ENCODE measurements at regions not wholly inside any gene's neighbourhood (a gene's known extent, or its start where the extent isn't known, plus 50 kb on each side); places are given as distances from the start of the nearest gene placed in this dataset.
"Not testable (repeated sequence)": the region's sequence is repeated elsewhere in the genome, so short reads cannot be mapped to it uniquely, and the experiment has no call there.

GRCh38 chr7:52352013-52352981 is 683.1 kb upstream of the POM121L12 start:
- DNase-seq (ENCODE audit: low spot score) = no peak

DNA sequence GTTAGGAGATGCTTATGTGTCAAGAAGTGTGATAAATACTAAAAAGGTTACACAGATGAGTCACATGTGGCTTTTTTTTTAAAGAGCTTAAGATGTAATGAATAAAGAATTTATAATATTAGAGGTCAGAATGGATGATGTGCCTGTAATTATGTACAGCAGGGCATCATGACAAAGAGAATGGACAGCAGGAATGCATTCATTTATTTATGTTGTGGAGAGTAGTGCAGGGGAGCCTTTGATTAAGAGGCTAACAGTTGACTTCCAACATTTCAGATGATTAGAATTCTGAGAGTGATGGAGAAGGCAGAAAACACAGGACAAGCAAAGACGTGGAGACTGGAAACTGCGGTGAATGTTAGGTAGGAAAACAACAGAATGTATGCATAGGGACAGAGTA is 691.4 kb upstream of the POM121L12 start:
- DNase-seq (ENCODE audit: low spot score) = no peak

- DNase-seq (ENCODE audit: low spot score) = no peak
Measured at GRCh38 chr7:52340067-52340466, 695.4 kb upstream of the POM121L12 start.

- DNase-seq (ENCODE audit: low spot score) = not testable (repeated sequence)
Measured at GRCh38 chr7:52328328-52328727, 707.1 kb upstream of the POM121L12 start.

DNA sequence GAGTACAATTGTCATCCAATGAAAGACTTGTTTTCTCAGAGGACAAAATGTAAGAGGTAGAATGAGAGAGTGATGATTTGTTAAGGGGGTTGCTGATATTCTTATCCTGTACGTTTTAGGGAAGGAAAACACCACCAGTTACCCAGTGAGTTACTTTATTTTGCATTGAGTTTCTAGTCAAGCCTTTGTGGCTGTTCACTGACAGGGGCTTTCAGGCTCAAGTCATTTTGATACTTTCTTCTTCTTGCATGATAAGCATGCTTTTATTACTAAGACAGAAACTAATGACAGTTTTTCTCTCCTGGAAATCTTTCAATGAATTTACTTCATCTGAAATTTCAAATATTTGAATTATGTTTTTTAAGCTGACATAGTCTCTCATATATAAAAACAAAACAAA is 710.2 kb upstream of the POM121L12 start:
- peak; percentile 8 for DNase-seq (ENCODE audit: low spot score)

DNA sequence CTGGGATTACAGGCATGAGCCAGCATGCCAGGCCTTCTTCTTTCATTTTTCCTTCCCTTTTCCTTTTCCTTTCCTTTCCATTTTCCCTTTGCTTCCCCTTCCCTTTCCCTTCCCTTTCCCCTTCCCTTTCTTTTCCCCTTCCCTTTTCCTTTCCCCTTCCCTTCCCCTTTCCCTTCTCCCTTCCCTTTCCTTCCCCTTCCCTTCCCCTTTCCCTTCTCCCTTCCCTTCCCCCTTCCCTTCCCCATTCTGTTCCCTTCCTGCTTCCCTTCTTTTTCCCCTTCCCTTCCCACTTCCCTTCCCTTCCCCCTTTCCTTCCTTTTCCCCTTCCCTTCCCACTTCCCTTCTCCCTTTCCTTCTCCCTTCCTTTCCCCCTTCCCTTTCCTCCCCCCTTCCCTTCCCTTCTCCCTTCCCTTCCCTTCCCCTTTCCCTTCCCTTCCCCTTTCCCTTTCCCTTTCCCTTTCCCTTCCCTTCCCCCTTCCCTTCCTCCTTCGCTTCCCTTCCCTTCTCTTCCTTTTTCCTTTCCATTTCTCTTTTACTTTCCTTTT is 712.2 kb upstream of the POM121L12 start:
- no peak for DNase-seq (ENCODE audit: low spot score)

GRCh38 chr7:52320610-52321009 is 714.8 kb upstream of the POM121L12 start:
- no peak for DNase-seq (ENCODE audit: low spot score)

DNA sequence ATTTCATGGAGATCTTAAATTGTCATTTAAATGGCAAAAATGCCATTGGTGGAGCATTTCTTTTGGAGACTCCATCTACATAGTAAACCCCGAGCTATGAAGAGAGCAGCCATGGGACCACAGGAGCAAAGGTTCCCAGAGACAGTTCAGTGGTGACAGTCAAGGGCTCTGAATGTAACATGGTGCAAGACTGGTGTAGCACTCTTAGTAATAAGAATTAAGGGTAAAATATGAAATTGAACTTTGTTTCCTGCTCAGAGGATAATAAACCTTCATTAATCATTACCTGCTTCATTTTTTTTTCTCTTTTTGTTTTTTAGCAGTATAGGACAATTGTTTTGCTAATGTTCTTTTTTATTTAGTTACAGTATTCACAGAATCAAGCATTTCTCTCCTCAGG is 717.5 kb upstream of the POM121L12 start:
- DNase-seq (ENCODE audit: low spot score) = no peak

- DNase-seq (ENCODE audit: low spot score) = no peak
Measured at GRCh38 chr7:52311886-52312285, 723.5 kb upstream of the POM121L12 start.

DNA sequence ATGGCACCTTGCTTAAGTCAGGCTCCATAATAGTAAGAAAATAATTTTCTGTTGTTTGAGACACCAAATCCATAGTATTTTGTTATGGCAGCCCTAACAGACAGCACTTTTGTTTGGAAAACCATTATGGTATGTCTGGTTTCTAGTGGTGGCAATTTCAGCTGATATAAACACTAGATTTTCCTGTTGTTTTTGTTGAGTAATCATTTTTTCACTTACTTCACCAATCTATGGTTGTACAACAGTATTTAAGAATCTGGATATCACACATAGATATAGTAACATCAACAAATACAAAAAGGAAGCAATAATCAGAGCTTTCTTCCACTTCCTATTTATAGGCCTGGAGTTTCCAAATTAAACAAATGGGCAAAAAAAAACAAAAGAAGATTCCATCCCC is 725.8 kb upstream of the POM121L12 start:
- no peak for DNase-seq (ENCODE audit: low spot score)

- DNase-seq (ENCODE audit: low spot score) = no peak
Measured at GRCh38 chr7:52302765-52303520, 732.5 kb upstream of the POM121L12 start.

- DNase-seq (ENCODE audit: low spot score) = no peak
Measured at GRCh38 chr7:52297128-52297527, 738.3 kb upstream of the POM121L12 start.

DNA sequence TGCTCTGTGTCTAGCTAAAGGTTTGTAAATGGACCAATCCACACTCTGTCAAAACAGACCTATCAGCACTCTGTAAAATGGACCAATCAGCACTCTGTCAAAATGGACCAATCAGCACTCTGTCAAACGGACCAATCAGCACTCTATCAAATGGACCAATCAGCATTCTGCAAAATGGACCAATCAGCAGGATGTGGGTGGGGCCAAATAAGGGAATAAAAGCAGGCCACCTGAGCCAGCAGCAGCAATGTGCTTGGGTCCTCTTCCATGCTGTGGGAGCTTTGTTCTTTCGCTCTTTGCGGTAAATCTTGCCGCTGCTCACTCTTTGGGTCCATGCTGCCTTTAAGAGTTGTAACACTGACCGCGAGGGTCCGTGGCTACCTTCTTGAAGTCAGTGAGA is 740.5 kb upstream of the POM121L12 start:
- no peak for DNase-seq (ENCODE audit: low spot score)

DNA sequence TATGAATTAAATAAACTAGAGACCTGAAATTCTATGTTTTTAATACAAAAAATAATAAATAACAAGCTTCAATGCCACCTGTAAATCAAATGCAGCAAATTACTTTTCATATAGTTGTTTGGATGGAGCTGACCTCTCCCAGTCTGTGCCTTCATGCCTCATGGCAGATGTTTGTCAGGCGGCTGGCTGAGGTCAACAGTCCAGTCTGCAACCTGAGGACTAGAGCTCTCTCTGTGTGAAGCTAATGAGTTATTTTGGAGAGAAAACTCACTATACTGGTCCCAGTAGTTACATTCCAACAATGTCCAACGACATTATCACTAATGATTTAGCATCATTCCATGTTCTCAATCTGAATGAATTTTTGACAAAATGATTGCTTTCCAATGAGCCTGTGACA is 746.2 kb upstream of the POM121L12 start:
- DNase-seq (ENCODE audit: low spot score) = no peak

GRCh38 chr7:52287698-52288097 is 747.7 kb upstream of the POM121L12 start:
- DNase-seq (ENCODE audit: low spot score) = no peak

GRCh38 chr7:52285689-52286088 is 749.7 kb upstream of the POM121L12 start:
- no peak for DNase-seq (ENCODE audit: low spot score)

GRCh38 chr7:52283335-52283734 is 752.1 kb upstream of the POM121L12 start:
- DNase-seq (ENCODE audit: low spot score) = no peak

DNA sequence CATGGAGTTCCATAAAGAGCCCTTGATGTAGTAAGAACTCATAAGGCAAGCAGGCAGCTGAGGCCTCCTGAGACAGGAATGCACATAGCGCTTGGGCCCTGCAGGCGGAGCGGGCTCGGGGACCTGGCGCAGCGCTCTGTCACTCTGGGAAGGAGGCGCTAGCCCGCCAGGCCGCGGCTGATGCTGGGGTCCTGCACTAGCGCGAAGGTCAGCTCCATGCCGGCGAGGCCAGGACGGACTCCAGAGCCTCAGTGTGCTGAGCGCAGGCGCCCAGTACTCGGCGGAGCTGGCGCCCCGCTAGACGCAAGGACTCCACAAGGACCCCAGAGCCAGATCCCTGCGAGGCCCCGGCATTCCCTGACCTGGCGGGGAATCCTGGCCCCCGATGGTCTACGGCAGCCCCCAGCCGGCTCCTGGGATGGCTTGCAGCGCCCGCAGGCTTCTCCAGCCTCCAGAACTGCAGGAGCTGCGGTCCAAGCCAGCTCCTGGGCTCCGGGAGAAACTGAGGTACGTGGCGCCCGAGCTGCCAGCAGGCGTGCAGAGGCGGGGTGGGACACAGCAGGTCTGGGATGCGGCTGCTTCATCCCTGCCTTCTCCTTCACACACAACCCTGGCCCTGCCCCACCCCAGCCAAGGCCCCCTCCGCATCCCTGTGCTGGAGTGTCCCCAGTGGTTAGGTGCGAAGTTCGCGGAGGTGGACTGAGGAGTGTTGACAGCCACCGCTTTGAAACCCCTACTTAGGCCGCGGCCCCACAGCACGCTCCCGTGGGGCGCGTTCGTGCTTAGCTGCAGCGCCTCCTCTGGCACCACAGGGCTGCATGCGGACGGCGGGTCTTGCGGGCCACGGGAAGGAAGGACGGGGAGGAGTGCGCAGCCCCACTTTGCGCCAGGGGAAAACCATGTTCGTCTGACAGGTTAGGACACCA is 761.5 kb upstream of the POM121L12 start:
- DNase-seq (ENCODE audit: low spot score) = no peak

GRCh38 chr7:52271703-52272102 is 763.7 kb upstream of the POM121L12 start:
- no peak for DNase-seq (ENCODE audit: low spot score)

DNA sequence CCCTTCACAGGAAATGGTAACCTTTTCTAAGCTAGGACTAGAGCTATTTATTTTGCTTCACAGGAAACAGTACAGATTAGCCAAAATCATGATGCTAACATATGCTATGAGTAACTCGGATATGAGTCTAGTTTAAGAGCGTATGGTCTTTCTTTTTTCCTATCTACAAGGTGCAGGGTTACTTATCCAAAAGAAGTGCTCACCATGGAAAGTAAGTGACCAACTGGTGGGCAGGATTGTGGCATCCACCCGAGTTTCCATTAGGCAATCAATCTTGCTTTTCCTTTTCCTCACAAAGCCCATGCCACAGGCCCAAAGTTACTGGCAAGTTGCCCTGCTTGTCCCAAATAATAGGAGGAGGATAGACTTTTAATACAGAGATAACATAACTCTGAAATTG is 765.1 kb upstream of the POM121L12 start:
- no peak for DNase-seq (ENCODE audit: low spot score)

GRCh38 chr7:52269669-52270068 is 765.8 kb upstream of the POM121L12 start:
- no peak for DNase-seq (ENCODE audit: low spot score)

GRCh38 chr7:52261057-52261456 is 774.4 kb upstream of the POM121L12 start:
- DNase-seq (ENCODE audit: low spot score) = no peak
